AG04449 (cell line): ENCODE measurements at regions not wholly inside any gene's neighbourhood (a gene's known extent, or its start where the extent isn't known, plus 50 kb on each side); places are given as distances from the start of the nearest gene placed in this dataset.

Experiments used
- CTCF ChIA-PET: fragments of 350-600 bp; formaldehyde crosslinking; extraction: SDS; loops from one replicate; lab custom pipeline; 2021; ENCODE audit warnings: antibody characterized with exemption; lab: Yijun Ruan, JAX
- POLR2A ChIA-PET: fragments of 400-600, 350-600 bp; formaldehyde crosslinking; extraction: SDS; loops from one replicate; lab custom pipeline; 2020; ENCODE audit warnings: antibody characterized with exemption, inconsistent platforms; lab: Yijun Ruan, JAX
- DNase-seq: peaks from one replicate; pipeline ENCODE4 v3.0.0-alpha.2; 2010; ENCODE audit warnings: low read depth, low spot score
- H3K4me3 ChIP-seq: 2 replicates; pipeline ENCODE4 v1.5.1; 2011; ENCODE audit warnings: low read depth, mild to moderate bottlenecking, control low read depth, low read length
- TF ChIP-seq, protein P1 (sequence below): IDR thresholded peaks from one replicate; pipeline ENCODE4 v1.5.1; 2011; ENCODE audit warnings: mild to moderate bottlenecking, moderate library complexity, low read length, control low read depth, inconsistent platforms; ENCODE audit not compliant: insufficient read depth; ENCODE audit errors: missing control alignments

DNA sequence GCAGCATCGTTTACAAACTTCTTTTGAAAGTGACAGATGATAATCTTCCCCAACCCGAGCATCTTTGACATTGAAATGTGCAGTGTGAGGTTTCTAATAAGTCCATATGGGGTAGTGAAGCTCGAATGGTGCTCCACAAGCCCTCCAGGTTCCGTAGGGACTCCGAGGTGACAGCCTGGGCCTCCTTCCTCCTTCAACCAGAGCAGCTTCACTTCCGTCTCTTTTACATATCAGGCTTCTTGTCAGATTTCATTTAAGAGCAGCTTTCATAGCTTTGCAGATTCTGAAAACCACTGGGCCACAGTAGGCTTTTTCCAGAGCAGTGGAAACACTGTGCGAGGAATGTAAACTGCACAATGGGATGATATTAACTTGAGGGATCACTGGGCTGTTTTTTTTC lies 103.6 kb upstream of the CPM start:
- no peak overlapping the region for H3K4me3 ChIP-seq
- ChIA-PET POLR2A (no interaction called here), CTCF (no interaction called here)
- TF ChIP-seq, protein P1, sequence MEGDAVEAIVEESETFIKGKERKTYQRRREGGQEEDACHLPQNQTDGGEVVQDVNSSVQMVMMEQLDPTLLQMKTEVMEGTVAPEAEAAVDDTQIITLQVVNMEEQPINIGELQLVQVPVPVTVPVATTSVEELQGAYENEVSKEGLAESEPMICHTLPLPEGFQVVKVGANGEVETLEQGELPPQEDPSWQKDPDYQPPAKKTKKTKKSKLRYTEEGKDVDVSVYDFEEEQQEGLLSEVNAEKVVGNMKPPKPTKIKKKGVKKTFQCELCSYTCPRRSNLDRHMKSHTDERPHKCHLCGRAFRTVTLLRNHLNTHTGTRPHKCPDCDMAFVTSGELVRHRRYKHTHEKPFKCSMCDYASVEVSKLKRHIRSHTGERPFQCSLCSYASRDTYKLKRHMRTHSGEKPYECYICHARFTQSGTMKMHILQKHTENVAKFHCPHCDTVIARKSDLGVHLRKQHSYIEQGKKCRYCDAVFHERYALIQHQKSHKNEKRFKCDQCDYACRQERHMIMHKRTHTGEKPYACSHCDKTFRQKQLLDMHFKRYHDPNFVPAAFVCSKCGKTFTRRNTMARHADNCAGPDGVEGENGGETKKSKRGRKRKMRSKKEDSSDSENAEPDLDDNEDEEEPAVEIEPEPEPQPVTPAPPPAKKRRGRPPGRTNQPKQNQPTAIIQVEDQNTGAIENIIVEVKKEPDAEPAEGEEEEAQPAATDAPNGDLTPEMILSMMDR, result no peak
- no peak for DNase-seq

DNA sequence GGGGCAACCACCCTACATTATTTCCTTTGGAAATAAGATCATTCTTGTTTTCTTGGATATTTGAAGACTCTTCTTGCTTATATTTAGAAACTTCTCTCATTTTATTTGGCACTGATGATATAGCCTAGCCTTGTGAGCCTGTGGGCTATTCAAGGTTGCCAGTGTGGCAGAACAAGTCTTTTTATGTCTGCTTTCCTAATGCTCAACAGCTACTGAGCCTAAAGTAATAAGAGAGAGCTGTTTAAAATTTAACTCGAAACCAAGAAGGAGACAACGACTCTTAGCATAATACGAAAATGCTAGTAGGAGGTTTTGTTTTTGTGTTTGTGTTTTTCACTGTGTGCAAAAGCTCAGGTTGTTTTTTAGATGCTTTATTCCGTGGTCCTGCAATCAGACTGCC lies 104.0 kb upstream of the CPM start:
- no peak for DNase-seq
- POLR2A ChIA-PET, result no interaction called here

DNA sequence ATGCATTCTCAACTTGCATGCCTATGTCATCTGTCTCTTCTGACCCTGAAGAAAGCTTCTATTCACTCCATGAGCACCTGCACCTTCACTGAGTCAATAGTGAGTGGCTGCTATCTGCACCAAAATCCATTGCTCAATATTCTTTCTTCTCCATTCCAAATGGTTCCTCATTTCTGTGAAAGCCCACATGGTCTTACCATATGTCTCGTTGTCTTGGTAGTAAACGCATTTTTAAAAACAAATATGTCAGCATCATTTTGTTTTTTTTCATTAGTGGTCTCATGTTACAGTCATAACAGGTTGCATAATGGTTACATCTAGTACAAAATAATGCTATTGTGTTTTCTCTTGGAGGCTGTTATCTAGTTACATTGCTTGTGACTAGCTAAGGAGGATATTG lies 106.9 kb upstream of the CPM start:
- H3K4me3 ChIP-seq, result no peak overlapping the region
- TF ChIP-seq, protein P1, result no peak
- ChIA-PET CTCF (no interaction called here), POLR2A (no interaction called here)
- DNase-seq, result no peak

More for the DNA sequence above, 104.0 kb upstream of the CPM start:
- no peak overlapping the region for H3K4me3 ChIP-seq
- TF ChIP-seq, protein P1, result no peak
- CTCF ChIA-PET, result no interaction called here

DNA sequence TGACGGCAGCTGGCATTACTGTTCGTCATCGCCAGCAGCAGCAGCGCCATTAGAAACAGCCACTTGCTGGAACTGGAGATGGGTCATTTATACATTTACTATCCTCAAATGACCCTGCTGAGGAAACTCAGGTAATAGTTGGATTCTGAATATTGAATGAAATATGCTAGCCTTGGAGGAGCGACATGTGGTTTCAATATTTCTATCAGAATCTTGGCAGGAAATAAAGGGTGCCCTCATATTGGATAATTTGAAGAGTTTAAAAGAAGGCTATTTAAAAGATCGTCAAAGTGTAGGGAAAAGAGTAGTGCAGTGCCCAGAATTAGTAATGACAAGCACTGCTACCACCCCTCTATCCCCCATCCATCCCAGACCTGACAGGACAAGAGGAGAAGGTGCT lies 109.6 kb upstream of the CPM start:
- ChIA-PET POLR2A (no interaction called here), CTCF (no interaction called here)
- H3K4me3 ChIP-seq, result no peak overlapping the region
- TF ChIP-seq, protein P1, result no peak
- no peak for DNase-seq

DNA sequence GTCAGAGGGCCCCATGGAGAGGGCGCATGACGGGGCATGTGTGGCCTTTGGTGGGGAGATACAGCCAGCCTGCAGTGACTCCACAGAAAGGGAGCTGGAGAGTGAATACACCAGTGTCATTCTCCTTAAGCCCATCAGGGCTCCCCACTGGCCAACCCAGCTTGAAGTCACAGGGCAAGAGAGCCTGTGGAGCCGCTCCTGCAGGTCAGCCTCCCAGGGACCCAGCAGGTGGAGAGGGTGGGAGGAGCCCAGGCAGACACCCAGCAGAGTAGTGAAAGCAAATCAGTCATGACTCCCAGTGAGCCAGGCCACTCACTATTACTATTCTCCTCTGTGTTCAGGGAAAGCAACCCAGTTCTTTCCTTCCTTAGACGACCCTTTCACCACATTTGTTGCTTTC lies 110.0 kb upstream of the CPM start:
- TF ChIP-seq, protein P1, result no peak
- DNase-seq, result no peak
- H3K4me3 ChIP-seq, result no peak overlapping the region
- ChIA-PET POLR2A (no interaction called here), CTCF (no interaction called here)

DNA sequence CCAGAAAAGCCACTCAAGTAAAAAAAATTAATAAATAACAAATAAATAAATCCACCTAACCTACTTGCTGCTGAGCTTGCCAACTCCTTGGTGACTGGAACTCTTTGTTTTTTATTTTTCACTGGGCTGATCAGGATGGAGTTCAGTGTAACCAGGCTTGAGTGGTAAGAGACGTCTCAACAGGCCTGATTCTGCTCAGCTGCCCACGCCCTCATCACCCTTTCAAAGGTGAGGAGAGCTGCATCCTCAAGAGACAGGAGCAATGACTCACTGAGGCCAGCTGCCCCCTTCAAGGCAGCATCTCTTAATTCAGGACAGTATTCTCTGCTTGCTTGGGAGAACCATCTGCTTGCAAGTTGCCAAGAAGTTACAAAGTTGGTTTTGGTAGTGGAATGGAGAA lies 111.9 kb upstream of the CPM start:
- CTCF ChIA-PET, result no interaction called here
- TF ChIP-seq, protein P1, result no peak
- POLR2A ChIA-PET, result no interaction called here
- DNase-seq, result no peak
- no peak overlapping the region for H3K4me3 ChIP-seq
